Vagina (tissue), 2 donors: ENCODE measurements at regions not wholly inside any gene's neighbourhood (a gene's known extent, or its start where the extent isn't known, plus 50 kb on each side); places are given as distances from the start of the nearest gene placed in this dataset.

Source experiments
- CTCF ChIP-seq, 3 experiments: fragments of 450-650 bp in 2 of 3; fragments of 200-600 bp in 1 of 3; sonication (generic) in 1 of 3; IDR thresholded peaks; one replicate each; pipeline ENCODE4 v1.5.1; 2017 to 2019; ENCODE audit warnings: antibody characterized with exemption in 3 of 3, mild to moderate bottlenecking in 2 of 3, moderate library complexity in 2 of 3
- POLR2A ChIP-seq, 2 donors: fragments of 450-650 bp; IDR thresholded peaks; one replicate each; pipeline ENCODE4 v1.6.1; 2017; ENCODE audit warnings: antibody characterized with exemption in 2 of 2, mild to moderate bottlenecking in 2 of 2, moderate library complexity in 2 of 2
- POLR2AphosphoS5 ChIP-seq, 2 donors: sonication (generic); formaldehyde crosslinking; IDR thresholded peaks; one replicate each; pipeline ENCODE4 v1.9.0; 2017; ENCODE audit warnings: antibody characterized with exemption in 2 of 2, mild to moderate bottlenecking in 2 of 2, low read depth in 1 of 2; ENCODE audit not compliant: insufficient read depth in 1 of 2

DNA sequence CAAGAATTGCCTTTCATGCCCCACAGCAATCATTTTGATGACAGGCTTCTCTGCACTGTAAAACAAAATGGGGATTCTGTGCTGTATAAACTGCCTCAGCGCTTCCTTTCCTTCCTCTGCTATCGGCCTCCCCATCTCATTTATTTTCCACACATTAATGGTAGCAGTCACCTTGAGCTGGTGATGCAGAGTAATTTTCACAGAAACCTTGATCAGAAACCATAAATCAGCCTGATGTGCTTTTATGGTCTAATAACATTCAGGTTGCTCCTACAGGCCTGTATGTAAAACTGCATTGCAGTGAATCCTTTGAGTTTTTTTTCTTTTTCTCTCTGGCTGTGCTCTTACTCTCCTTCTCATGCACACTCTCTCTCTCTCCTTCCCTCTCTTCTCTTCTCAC lies 578.4 kb upstream of the STXBP6 start:
- no peak for TF ChIP-seq CTCF (IDR thresholded peaks at IDR 0.05)
- TF ChIP-seq POLR2A (IDR thresholded peaks at IDR 0.05): no peak
- no peak for TF ChIP-seq POLR2AphosphoS5 (IDR thresholded peaks at IDR 0.05; ENCODE audit: insufficient read depth in 1 of 2, low read depth in 1 of 2)
